HG02885 (cell line): ENCODE measurements at regions not wholly inside any gene's neighbourhood (a gene's known extent, or its start where the extent isn't known, plus 50 kb on each side); places are given as distances from the start of the nearest gene placed in this dataset.
A peak's percentile ranks its signal among the peaks of the same experiment; 100 is the strongest.

Source experiments
- ATAC-seq: cut with Tn5 transposase; IDR thresholded peaks from one replicate; pipeline ENCODE4 v1.9.1; 2021; ENCODE audit warnings: mild to moderate bottlenecking; ENCODE audit not compliant: unreplicated experiment, poor library complexity

DNA sequence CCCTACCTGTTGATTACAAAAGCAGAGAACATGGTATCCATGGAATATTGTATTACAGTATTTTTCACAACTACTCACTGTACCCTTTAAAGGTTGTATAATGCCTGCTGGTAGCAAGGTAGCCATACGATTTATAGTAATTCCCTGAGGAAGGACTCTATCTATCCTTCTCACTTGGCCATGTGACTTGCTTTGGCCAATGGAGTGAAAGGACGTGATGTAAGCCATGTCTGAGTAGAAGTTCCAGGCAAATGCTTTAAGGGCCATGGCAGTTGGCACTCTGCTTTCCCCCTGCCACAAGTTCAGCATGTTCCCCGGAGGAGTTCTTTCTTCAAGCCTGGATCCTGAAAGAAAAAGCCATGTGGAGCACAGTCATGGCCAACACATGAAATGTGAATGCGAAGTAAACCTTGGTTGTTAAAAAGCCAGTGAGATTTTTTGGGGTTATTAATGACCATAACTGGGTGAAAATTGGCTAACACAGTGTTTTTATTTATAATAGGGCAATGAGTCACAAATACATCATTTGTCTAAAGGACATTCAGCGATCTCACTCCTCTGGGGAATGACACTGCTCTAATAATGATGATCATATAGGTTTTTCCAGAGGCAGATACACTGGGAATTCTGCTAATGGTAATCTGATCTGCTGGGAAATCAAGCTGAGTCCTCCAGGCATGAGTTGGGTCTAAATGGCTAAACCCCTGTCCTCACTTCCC lies 67.4 kb upstream of the SLC38A2 start:
- ATAC-seq, result no peak

DNA sequence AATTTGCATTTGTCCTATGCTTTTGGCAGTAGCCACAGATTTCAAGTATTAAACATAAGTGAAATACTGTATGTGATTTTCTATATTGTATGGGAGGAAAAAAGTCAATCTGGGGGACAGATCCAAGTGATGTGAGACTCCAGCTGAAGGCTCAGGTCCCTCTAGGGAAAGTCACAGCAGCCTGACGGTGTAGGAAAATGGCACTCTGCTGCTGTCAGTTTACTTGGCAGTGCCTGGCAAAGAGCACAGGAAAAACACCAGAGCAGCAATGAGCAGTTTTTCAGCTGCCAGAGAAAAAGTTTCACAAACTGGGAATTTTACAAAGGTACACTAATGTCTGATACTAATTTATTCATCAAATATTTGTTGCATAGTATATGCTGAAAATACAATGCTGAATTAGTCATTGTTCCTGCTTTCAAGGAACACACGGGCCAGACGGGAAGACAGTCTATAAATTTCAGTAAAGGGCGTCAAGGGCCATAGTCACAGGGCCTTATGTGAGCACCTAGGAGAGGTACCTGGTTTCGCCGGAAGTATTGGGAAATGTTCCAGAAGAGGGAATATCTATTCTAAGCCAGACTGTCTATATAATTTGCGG lies 66.2 kb upstream of the SLC38A2 start:
- no peak for ATAC-seq

DNA sequence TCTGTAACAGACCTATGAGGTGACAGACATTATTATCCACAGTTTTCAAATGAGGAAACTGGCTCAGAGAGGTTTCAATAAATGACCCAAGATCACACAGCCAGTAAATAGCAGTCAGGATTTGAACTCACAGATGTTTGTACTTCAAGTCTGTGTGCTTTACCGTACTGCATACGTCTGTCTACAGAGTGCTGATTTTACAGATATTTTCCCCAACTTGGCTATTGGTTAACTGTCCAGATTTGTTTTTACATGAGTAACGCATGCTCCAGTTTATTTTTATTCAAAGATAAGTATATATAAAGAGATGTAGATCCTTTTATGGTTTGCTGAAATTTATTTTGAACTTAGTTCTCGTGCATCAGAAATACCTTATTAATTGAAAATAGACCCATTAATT lies 65.7 kb upstream of the SLC38A2 start:
- no peak for ATAC-seq

DNA sequence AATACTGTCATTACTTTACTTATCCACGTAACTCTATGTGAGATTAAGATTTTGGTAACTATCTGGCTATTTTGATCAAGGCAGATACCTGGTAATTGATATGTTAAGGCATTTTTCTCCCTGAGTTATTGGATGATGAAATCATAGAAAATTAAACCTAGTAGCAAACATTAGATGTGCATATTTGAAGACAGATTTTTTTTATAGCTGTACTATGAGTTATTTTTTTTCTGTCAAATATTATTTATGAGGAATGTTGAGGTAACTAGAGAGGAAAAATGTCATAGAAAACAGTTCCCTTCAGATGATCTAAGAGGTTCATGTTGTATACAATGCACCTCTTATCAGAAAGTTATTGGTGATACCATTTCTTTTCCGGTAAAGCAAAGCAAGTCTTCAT lies 64.9 kb upstream of the SLC38A2 start:
- ATAC-seq, result no peak

DNA sequence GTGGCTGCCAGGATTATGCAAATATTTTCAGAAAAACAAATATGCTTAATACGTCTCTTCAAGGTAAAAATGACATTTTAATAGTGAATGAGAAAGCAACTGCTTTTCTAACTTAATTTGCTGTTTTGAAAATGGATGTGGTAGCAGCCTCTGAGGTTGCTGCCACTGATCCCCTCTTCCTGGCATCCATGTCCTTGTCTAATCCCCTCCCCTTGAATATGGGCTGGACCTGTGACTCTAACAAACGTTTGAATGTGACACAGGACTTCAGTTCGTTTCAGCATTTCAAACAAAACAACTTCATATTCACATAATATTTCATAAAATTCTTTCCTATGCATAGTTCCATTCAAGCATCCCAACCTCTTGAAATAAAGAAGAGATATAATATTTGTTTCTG lies 64.2 kb upstream of the SLC38A2 start:
- ATAC-seq, result no peak

DNA sequence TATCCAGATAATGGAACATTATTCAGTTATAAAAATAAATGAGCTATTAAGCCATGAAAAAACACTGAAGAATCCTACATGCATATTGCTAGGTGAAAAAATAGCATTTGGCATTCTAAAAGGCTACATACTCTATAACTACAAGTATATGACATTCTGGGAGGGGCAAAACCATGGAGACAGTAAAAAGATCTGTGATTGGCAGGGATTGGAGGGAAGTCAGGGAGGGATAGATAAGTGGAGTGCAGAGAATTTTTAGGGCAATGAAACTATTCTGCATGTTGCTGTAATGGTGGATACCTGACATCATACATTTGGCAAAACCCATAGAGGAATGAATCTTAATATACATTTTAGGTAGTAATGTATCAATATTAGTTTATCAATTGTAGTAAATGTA lies 63.1 kb upstream of the SLC38A2 start:
- ATAC-seq, result no peak

DNA sequence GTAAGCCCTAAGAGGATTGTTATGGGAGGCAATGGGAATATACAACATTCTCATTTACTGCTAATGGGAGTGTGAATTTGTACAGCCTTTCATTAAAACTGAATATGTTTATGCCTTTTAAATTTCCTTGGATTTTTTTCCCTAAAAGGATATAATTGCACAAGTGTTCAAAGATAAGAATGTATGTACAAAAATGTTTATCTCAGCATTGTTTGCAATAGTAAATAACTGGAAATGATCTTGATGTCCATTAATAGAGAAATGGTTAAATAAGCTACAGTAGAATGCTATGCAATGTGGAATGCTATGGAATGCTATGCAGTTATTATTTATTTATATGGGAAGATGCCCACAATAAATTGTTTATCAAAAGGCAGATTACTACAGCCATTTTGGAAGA lies 62.5 kb upstream of the SLC38A2 start:
- ATAC-seq, result no peak

DNA sequence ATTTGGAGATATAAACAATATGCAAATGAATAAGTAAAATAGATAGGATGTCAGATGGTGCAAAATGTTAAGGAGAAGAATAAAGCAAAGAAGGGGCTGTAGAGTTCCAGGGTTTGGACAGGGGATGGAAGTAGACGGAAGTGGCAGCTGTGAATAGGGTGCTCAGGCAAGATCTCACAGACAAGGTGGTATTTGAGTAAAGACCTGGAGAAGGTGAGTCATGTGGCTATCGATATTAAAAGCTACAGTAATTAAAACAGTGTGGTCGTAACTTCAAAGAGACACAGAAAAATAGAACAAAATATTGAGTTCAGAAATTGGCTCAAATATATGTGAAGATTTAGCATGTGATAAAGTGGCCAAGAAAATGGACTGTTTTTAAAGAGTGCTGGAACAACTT lies 61.3 kb upstream of the SLC38A2 start:
- ATAC-seq, result no peak

DNA sequence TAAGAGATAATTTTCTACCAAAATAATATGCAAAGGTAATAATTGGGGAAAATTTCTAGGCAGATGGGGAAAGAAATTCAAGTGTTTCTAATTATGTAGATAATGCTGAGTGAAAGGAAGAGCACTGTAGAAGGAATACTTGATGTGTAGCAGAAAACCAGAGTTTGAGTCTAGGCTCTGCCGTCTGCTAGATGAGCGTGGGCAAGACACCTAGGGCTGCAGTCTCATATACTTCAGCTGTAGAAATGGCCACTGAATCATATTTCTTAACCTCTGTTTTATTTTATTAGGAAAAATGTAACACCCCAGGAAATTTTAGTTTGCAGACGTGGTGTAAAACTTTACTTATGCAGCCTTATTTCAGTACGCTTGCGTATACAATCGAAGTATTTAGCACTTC lies 59.8 kb upstream of the SLC38A2 start:
- no peak for ATAC-seq

DNA sequence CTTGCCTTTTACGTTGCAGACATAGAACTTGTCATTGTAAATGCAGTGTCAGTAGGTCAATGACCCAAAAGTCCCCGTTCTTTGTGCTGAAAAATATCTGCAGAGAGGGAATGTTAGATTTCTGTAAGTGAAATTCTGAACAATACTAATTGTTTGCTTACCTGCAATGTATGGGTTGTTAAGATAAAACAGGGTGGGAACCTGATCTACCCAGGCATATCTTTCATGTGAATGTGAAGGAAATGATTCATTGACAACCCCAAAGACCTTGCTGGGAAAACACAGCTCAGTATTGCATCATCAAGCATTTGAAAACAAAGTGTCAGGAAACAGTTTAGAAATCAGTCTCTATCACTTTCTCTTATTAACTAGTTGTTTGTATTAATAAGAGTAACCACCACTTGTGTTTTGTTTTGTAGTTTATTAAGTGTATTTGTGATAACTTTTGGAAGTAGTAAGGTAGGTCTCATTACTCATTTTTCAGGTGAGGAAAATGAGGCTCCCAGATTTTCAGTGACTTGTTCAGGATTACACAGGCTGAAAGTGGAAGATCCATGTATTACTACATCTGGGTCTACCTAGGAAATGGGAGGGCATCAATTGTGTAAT lies 57.9 kb upstream of the SLC38A2 start:
- ATAC-seq, result peak; percentile 51
